HCT116 (cell line): ENCODE measurements at regions not wholly inside any gene's neighbourhood (a gene's known extent, or its start where the extent isn't known, plus 50 kb on each side); places are given as distances from the start of the nearest gene placed in this dataset.
"Not testable (repeated sequence)": the region's sequence is repeated elsewhere in the genome, so short reads cannot be mapped to it uniquely, and the experiment has no call there.

Source experiments
- EGR1 ChIP-seq: IDR thresholded peaks from 2 replicates; pipeline ENCODE4 v1.6.1; 2012; ENCODE audit warnings: low read depth
- TCF7L2 ChIP-seq: IDR thresholded peaks from 2 replicates; pipeline ENCODE4 v1.7.0; 2011; ENCODE audit warnings: borderline replicate concordance, inconsistent platforms; ENCODE audit not compliant: insufficient read depth, insufficient read length; ENCODE audit errors: extremely low read depth
- ZFX ChIP-seq: fragments of 450-650 bp; IDR thresholded peaks from 2 replicates; pipeline ENCODE4 v1.6.1; 2017
- TF ChIP-seq, protein P1 (sequence below), 3 experiments: fragments of 200-600 bp in 1 of 3; sonication (generic) in 1 of 3; IDR thresholded peaks in 2 of 3; conservative IDR thresholded peaks in 1 of 3; 2 replicates each; pipeline ENCODE4 v1.5.1; 2012 to 2017; ENCODE audit warnings: low read depth in 2 of 3, low read length in 2 of 3, antibody characterized with exemption in 1 of 3, borderline replicate concordance in 1 of 3, control low read depth in 1 of 3, mild to moderate bottlenecking in 1 of 3, mixed read lengths in 1 of 3, mixed run types in 1 of 3, moderate library complexity in 1 of 3; ENCODE audit not compliant: insufficient read depth in 1 of 3

DNA sequence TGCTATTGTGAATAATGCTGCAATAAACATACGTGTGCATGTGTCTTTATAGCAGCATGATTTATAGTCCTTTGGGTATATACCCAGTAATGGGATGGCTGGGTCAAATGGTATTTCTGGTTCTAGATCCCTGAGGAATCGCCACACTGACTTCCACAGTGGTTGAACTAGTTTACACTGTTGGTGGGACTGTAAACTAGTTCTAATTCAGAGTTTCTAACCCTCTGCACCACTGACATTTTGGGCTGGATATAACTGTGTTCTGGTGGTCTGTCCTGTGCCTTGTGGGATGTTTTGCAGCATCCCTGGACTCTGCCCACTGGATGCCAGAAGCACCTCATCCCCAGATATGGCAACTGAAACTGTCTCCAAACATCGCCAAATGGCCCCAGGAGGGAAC, 118.3 kb downstream of the PMAIP1 start:
- TF ChIP-seq ZFX, EGR1, TCF7L2: not testable (repeated sequence)
- TF ChIP-seq, protein P1, sequence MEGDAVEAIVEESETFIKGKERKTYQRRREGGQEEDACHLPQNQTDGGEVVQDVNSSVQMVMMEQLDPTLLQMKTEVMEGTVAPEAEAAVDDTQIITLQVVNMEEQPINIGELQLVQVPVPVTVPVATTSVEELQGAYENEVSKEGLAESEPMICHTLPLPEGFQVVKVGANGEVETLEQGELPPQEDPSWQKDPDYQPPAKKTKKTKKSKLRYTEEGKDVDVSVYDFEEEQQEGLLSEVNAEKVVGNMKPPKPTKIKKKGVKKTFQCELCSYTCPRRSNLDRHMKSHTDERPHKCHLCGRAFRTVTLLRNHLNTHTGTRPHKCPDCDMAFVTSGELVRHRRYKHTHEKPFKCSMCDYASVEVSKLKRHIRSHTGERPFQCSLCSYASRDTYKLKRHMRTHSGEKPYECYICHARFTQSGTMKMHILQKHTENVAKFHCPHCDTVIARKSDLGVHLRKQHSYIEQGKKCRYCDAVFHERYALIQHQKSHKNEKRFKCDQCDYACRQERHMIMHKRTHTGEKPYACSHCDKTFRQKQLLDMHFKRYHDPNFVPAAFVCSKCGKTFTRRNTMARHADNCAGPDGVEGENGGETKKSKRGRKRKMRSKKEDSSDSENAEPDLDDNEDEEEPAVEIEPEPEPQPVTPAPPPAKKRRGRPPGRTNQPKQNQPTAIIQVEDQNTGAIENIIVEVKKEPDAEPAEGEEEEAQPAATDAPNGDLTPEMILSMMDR (IDR thresholded peaks at IDR 0.05 in 2 of 3, conservative IDR thresholded peaks at IDR 0.05 in 1 of 3; ENCODE audit: borderline replicate concordance in 1 of 3, insufficient read depth in 1 of 3, low read depth in 2 of 3, low read length in 2 of 3) = not testable (repeated sequence)
